Globus pallidus (tissue), 1 donor: ENCODE measurements at regions not wholly inside any gene's neighbourhood (a gene's known extent, or its start where the extent isn't known, plus 50 kb on each side); places are given as distances from the start of the nearest gene placed in this dataset.
"Not testable (repeated sequence)": the region's sequence is repeated elsewhere in the genome, so short reads cannot be mapped to it uniquely, and the experiment has no call there.

ENCODE experiments used
- DNase-seq: peaks from one replicate; pipeline ENCODE4 v3.0.0-alpha.2; 2015; ENCODE audit warnings: low spot score

DNA sequence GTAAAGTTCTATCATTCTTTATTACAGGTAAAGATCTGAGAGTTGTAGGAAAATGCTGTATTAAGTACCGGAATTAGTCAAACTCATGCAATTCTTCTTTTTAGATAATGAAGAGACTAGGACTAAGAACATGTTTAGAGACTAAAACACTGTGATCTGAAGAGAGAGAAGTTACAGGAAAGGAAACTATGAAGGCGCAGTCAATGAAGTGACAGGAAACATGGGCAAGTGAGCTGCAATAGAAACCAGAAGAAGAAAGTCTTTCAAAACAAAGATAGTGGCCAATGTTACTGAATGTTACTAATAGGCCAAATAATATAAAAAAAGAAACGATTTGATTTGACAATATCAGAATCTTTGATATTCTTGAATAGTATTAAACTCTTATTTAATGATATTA, 659.4 kb upstream of the RGS18 start:
- no peak for DNase-seq

DNA sequence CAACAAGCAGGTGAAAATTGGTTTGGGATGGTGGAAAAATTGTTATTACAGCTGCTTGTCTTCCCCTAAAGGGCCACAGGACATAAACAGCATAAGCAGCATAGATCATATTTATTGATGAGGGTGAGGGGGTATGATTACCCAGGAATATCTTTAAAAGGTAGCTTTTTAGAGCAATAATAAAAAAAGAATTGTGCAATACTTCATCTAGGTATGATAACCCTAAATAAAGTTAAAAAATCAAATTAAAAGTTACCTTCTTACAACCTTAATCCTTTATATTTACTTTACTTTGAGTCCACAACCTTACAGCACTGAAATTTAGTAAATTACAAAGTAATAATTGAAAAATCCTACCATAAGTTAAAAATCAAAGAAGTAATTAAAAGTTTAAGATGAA, 653.3 kb upstream of the RGS18 start:
- DNase-seq = no peak

DNA sequence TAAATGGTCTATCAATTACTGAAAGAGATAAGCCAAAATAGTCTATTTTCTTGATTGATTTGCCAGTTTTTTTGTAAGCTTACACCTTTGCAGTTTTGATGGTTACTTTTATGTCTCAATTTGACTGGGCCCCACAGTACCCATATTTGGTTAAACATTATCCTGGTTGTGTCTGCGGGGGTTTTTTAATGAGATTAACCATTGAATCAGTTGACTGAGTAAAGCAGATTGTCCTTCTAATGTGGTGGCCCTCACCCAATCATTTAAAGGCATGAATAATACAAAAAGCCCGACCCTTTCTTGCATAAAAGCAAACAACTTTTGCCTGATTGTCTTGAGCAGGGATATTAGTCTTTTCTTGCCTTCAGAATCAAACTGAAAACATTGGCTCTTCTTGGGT, 650.0 kb upstream of the RGS18 start:
- no peak for DNase-seq

GRCh38 chr1:191511480-191511879, 646.8 kb upstream of the RGS18 start:
- DNase-seq = not testable (repeated sequence)

GRCh38 chr1:191517826-191518225, 640.4 kb upstream of the RGS18 start:
- DNase-seq = no peak

GRCh38 chr1:191519519-191519918, 638.7 kb upstream of the RGS18 start:
- DNase-seq = no peak

DNA sequence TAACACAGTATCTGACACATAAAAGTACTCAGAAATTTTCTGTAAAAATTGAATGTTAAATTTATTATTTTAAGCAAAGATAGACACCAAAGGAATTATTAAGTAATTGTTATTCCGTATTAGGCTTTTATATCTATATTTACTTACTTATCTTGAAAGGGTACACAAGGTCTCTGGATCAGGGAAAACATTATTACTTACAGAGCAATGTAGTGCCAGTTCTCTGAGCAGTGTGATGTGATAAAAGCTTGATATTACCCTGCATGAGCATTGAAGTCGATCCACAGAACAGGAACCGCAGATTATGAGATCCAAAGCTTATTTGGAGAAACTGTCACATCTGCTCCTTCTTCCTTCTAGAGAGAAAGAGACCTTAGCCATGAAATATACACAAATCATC, 637.9 kb upstream of the RGS18 start:
- no peak for DNase-seq

GRCh38 chr1:191525944-191526343, 632.3 kb upstream of the RGS18 start:
- not testable (repeated sequence) for DNase-seq

GRCh38 chr1:191528275-191528674, 630.0 kb upstream of the RGS18 start:
- no peak for DNase-seq

GRCh38 chr1:191530928-191531327, 627.3 kb upstream of the RGS18 start:
- DNase-seq = no peak

DNA sequence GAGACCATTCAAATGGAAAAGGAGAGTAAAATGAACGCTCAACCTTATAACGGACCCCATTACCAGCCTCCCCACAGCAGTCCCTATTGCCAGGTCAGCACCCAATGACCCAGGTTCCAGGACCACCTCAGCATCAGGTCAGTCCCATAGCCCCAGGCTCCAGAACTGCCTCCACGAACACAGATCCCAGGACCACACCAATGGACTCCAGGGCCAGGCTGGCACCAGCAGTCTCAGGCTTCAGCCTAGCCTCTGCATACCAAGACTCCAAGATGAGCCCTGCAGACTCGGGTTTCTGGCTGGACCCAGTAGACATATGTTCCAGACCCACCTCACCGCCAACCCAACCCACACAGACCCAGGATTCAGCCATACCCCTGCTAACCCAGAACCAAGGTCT, 625.0 kb upstream of the RGS18 start:
- no peak for DNase-seq

DNA sequence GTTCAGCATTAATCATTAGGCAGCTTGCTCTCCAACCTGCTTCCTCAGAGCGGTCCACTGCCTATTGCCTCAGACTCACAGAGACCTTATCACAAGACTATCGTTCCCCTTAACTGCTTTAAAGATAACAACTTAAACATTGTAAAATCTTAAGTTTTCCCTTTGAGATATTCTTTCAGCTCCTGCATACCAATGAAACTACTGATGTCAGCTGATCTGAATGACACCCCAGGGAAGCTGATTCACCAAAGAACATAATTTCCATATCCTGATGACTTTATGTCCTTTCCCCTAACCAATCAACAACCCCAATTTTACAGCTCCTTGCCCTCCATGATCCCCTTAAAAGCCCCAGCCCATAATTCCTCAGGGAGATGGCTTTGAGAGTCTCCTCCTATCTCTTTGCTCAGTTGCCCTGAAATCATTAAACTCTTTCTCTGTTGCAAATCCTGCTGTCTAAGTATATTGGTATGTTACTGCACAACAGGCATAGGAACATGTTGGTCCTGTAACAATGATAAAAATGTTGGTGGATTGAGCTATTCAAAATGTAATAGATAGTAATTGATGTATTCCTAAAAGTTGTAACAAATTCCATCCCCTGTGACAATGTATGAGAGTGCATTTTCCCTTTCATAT, 621.4 kb upstream of the RGS18 start:
- DNase-seq = no peak

- DNase-seq = no peak
Measured at GRCh38 chr1:191541758-191542157, 616.5 kb upstream of the RGS18 start.

- no peak for DNase-seq
Measured at GRCh38 chr1:191542444-191542843, 615.8 kb upstream of the RGS18 start.

GRCh38 chr1:191546803-191547202, 611.5 kb upstream of the RGS18 start:
- DNase-seq = no peak

GRCh38 chr1:191551019-191551418, 607.2 kb upstream of the RGS18 start:
- DNase-seq = no peak

GRCh38 chr1:191558379-191558778, 599.9 kb upstream of the RGS18 start:
- no peak for DNase-seq

DNA sequence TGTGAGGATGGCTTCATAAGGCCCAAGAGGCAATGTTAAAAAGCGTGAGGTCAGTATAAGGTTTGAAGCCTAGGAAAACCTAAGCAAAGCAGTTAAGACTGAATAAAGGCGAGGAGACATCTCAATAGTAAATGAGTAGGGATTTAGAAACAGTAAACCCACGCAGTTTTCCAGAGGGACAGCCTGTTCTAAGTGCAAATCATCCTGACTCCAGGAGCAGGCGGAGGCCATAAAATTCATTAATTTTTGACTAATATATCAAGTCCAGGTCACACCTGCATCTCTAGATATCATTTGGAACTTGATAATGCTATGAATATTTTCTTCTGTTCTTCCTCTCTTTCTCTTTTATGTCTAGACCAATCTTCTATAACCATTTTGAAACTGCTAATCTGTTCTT, 597.0 kb upstream of the RGS18 start:
- DNase-seq = no peak

DNA sequence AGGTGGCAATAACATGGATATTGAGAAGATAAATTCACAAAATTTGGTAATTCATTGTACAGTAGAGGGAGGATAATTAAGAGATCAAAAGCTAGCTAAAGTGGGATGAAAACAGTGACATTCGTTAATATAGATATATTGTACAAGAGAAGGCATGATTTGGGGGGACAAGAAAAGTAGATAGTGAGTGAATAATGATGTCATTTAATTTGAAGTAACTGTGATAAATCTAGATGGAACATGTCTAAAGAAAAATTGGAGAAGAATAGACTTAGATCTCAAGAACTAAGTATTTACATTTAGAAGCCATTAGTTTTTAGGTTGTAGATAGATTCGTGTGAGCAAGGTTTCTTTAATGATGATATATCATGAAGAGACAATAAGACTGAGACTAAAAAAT, 594.0 kb upstream of the RGS18 start:
- no peak for DNase-seq

GRCh38 chr1:191572479-191572878, 585.8 kb upstream of the RGS18 start:
- no peak for DNase-seq

DNA sequence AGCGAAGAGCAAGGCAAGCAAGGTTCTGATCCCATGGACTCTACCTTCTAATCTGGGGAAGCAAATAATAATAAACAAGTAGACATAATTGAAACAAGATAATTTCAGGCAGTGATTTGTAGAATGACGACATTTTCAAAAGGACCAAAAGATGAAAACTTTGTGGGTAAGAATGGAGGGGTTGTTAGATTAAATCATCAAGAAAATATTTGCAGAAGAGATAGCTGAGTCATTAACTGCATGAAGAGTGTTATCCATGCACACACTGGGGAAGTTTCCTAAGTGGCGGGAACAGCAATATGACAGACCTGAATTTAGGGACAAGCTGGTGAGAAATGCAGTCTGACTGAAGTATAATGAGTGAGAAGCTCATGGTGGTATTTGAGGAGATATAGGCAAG, 583.1 kb upstream of the RGS18 start:
- DNase-seq = no peak

DNA sequence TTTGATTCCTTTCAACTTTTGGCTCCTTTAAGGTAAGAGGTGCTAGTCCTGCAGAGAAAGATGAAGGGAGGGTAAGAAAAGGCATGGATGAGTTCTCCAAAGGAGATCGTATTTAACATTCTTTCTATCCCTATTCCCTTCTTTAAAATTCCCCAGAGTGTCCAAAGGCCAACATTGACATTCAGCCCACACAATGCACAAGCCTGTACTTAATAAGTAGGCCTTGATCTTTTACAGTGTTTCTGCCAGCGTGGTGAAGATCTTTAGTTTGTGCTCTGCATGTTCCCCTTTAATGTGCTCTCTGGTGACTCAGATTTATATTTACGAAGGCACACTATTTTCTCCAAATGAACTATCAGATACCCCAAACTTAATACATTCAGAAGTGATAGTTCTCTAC, 582.5 kb upstream of the RGS18 start:
- DNase-seq = no peak

- no peak for DNase-seq
Measured at GRCh38 chr1:191577213-191577612, 581.0 kb upstream of the RGS18 start.

GRCh38 chr1:191578281-191578680, 580.0 kb upstream of the RGS18 start:
- DNase-seq = no peak

DNA sequence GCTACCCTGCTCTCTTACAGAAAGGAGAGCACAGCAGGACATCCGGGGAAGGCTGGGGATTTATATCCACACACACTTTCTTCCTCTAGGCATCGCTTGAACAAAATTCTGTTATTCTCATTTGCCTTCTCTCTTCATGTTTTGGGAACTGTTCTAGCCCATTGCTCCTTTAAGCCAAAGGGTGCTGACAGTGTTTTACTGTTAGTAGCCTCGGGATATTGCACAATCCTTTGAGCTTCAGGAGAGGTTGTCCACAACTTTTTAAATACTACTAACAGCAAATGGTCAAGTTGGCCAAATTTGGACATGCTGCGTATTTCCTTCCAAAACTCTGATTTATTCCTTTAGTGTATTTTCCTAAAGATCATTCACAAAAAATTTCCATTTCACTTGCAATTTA, 579.2 kb upstream of the RGS18 start:
- no peak for DNase-seq
